K562 (cell line): ENCODE measurements at regions not wholly inside any gene's neighbourhood (a gene's known extent, or its start where the extent isn't known, plus 50 kb on each side); places are given as distances from the start of the nearest gene placed in this dataset.

ENCODE experiments used
- ATAC-seq: fragments of 200-7000 bp; cut with Tn5 transposase; 3 replicates; pipeline ENCODE4 v1.9.1; 2020; ENCODE audit warnings: moderate library complexity
- BruUV-seq: library from RNA; stranded (reverse); fragments of 400-500 nt; replicated peaks from 2 replicates; lab custom pipeline; 2021; lab: Mats Ljungman, UMichigan
- CTCF ChIA-PET: fragments of 300-600 bp; formaldehyde crosslinking; extraction: SDS; loops from one replicate; lab custom pipeline; 2021; ENCODE audit warnings: low intra/inter-chr PET ratio; lab: Yijun Ruan, JAX
- POLR2A ChIA-PET: fragments of 300-600, 350-650 bp; sonication (Branson Sonifier 250); formaldehyde crosslinking; extraction: SDS; loops from one replicate; lab custom pipeline; 2021; ENCODE audit warnings: antibody characterized with exemption, inconsistent platforms; lab: Yijun Ruan, JAX
- DNase-seq, 4 experiments: peaks; one replicate each; pipeline versions ENCODE4 v3.0.0 to v3.0.0-alpha.2; 2011 to 2018; ENCODE audit warnings: low spot score in 3 of 4, mixed read lengths in 3 of 4; ENCODE audit errors: extremely low read depth in 1 of 4
- FAIRE-seq: peaks from 2 replicates; lab custom pipeline; 2011; peaks lifted over from hg19 to GRCh38; lab: Jason Lieb, UNC
- H2AFZ ChIP-seq: 2 replicates; pipeline ENCODE4 v1.6.0; 2011; ENCODE audit warnings: low read depth, low read length, control low read depth, inconsistent platforms
- H3K27ac ChIP-seq: fragments of 200-600 bp; 3 replicates; pipeline ENCODE4 v1.8.0; 2011; ENCODE audit warnings: low read depth, mild to moderate bottlenecking, control low read depth, inconsistent platforms, low read length, moderate library complexity, mixed read lengths; ENCODE audit errors: extremely low read depth
- H3K27me3 ChIP-seq, 2 experiments: fragments of 300-600 bp in 1 of 2; 2 replicates in 1 of 2; 3 replicates in 1 of 2; pipeline versions ENCODE4 v1.6.0 to v1.8.0; 2011; ENCODE audit warnings: inconsistent platforms in 2 of 2, low read length in 2 of 2, mild to moderate bottlenecking in 1 of 2, mixed read lengths in 1 of 2, moderate library complexity in 1 of 2; ENCODE audit not compliant: control insufficient read depth in 2 of 2, insufficient read depth in 2 of 2
- H3K36me3 ChIP-seq: fragments of 300-600 bp; 3 replicates; pipeline ENCODE4 v1.8.0; 2011; ENCODE audit warnings: mild to moderate bottlenecking, low read length, inconsistent platforms; ENCODE audit not compliant: control insufficient read depth, insufficient read depth
- H3K4me1 ChIP-seq, 2 experiments: fragments of 200-600 bp in 1 of 2; replicated peaks in 1 of 2; 2 replicates in 1 of 2; 3 replicates in 1 of 2; pipeline versions ENCODE4 v1.5.1 to v1.8.0; 2011; ENCODE audit warnings: inconsistent platforms in 2 of 2, low read length in 2 of 2, mild to moderate bottlenecking in 1 of 2, mixed read lengths in 1 of 2, moderate library complexity in 1 of 2; ENCODE audit not compliant: control insufficient read depth in 2 of 2, insufficient read depth in 2 of 2
- H3K4me2 ChIP-seq: 2 replicates; pipeline ENCODE4 v1.6.1; 2011; ENCODE audit warnings: low read length, control low read depth, inconsistent platforms, mixed read lengths; ENCODE audit not compliant: insufficient read depth
- H3K4me3 ChIP-seq: fragments of 200-600 bp; sonication (generic), shearing (Covaris generic); 2 replicates; pipeline ENCODE4 v1.5.1; 2016; ENCODE audit warnings: control low read depth, inconsistent platforms
- H3K79me2 ChIP-seq: fragments of 200-600 bp; 3 replicates; pipeline ENCODE4 v1.8.0; 2011; ENCODE audit warnings: low read length, inconsistent platforms; ENCODE audit not compliant: control insufficient read depth, insufficient read depth
- H3K9ac ChIP-seq, 2 experiments: 2 replicates each; pipeline versions ENCODE4 v1.6.0 to v1.6.1; 2011; ENCODE audit warnings: low read depth in 2 of 2, low read length in 2 of 2, control low read depth in 1 of 2, inconsistent platforms in 1 of 2, mild to moderate bottlenecking in 1 of 2, mixed read lengths in 1 of 2; ENCODE audit not compliant: insufficient read depth in 1 of 2
- H3K9me1 ChIP-seq: one replicate; pipeline ENCODE4 v1.6.0; 2011; ENCODE audit warnings: inconsistent platforms, mild to moderate bottlenecking, low read length, moderate library complexity; ENCODE audit not compliant: control insufficient read depth, insufficient read depth
- H3K9me3 ChIP-seq: replicated peaks from 2 replicates; pipeline ENCODE4 v1.5.1; 2011; ENCODE audit warnings: low read depth, low read length, inconsistent platforms; ENCODE audit not compliant: control insufficient read depth, insufficient read depth
- H4K20me1 ChIP-seq: replicated peaks from 2 replicates; pipeline ENCODE4 v1.6.1; 2011; ENCODE audit warnings: low read length, inconsistent platforms, mixed read lengths; ENCODE audit not compliant: control insufficient read depth, insufficient read depth
- BCOR ChIP-seq: fragments of 450-650 bp; IDR thresholded peaks from 2 replicates; pipeline ENCODE4 v1.6.1; 2016
- FOS ChIP-seq: IDR thresholded peaks from 3 replicates; pipeline ENCODE4 v1.6.1; 2011; ENCODE audit not compliant: insufficient read length; ENCODE audit errors: extremely low read depth
- HDAC2 ChIP-seq: fragments of 450-650 bp; IDR thresholded peaks from 2 replicates; pipeline ENCODE4 v1.6.1; 2016; ENCODE audit warnings: mild to moderate bottlenecking
- MEF2D ChIP-seq: conservative IDR thresholded peaks from 2 replicates; pipeline ENCODE4 v1.6.1; 2016; ENCODE audit warnings: low read depth, missing genetic modification characterization, missing compliant biosample characterization
- RBM25 ChIP-seq: fragments of 200-400 bp; formaldehyde crosslinking; IDR thresholded peaks from 2 replicates; pipeline ENCODE4 v1.6.1; 2018; ENCODE audit warnings: low read length, low read depth, moderate library complexity; ENCODE audit not compliant: severe bottlenecking
- RCOR1 ChIP-seq, 2 experiments: IDR thresholded peaks; 2 replicates each; pipeline ENCODE4 v1.6.1; 2012; ENCODE audit warnings: low read depth in 2 of 2, low read length in 2 of 2, borderline replicate concordance in 1 of 2, improper control_type of control experiment in 1 of 2
- SRSF1 ChIP-seq: fragments of 200-400 bp; formaldehyde crosslinking; IDR thresholded peaks from 2 replicates; pipeline ENCODE4 v1.6.1; 2017; ENCODE audit warnings: mild to moderate bottlenecking, low read depth, low read length, moderate library complexity
- WGBS: fragments of 100-300 bp; shearing (Covaris generic); methylation state at CpG from one replicate; pipeline ENCODE4 v1.1.6; 2016; ENCODE audit warnings: low coverage, mixed read lengths; ENCODE audit not compliant: insufficient coverage; ENCODE audit errors: missing lambda C conversion rate; 5-methylcytosine and 5-hydroxymethylcytosine counted together
- in situ Hi-C: fragments of 300-500 bp; cut with MboI; formaldehyde crosslinking; loops from 4 replicates; pipeline ENCODE4 v1.15.0; 2018; ENCODE audit warnings: inconsistent platforms, mixed read lengths
- intact Hi-C: fragments of 100-400 bp; cut with micrococcal nuclease; formaldehyde crosslinking; loops from 2 replicates; pipeline ENCODE4 v1.14.2; 2022
- TF ChIP-seq, protein P1 (sequence below): IDR thresholded peaks from 3 replicates; pipeline ENCODE4 v1.6.1; 2011; ENCODE audit warnings: borderline replicate concordance, mild to moderate bottlenecking; ENCODE audit not compliant: insufficient read length, insufficient read depth

DNA sequence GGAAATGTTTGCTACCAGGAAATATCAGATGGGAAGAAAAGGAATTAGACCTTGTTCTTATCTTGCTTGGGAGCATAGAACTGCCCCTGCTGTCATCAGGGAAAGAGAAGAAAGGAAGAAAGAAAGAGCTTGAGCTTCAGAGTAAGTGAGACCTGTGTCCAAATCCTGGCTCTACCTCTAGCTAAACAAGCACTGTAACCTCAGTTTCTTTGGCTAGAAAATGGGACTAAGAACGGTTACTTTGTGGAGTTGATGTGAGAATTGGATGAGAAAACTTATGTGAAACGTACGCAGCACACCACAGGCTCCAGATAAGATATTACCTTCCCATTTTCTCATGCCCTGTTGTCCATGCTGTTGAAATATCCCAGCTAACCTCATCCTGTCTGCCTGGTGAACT is 57.1 kb upstream of the CREB3L1 start:
- Histone ChIP-seq H3K4me3 (no peak overlapping the region), H3K9me3 (no peaks in the 10 kb centered on the region), H4K20me1 (no peaks in the 10 kb centered on the region), H3K9me1 (no peaks in the 10 kb centered on the region), H3K27ac (peak overlapping the region; percentile 45; the same call in 1 of the 3 replicates), H2AFZ (peak overlapping the region; percentile 98), H3K4me1 (peaks cover 10 to 33% of the 10 kb centered on the region in 2 experiments; a peak in 4 of 5 replicates), H3K36me3 (no peaks in the 10 kb centered on the region), H3K27me3 (no peaks in the 10 kb centered on the region), H3K4me2 (peak overlapping the region; percentile 40), H3K79me2 (no peaks in the 10 kb centered on the region), H3K9ac (peak overlapping the region in 1 of 2 experiments; percentile 39; a peak in 1 of 4 replicates)
- FAIRE-seq (no peak), ATAC-seq (no peak), DNase-seq (no peak)
- BruUV-seq: no TSS peak
- ChIA-PET CTCF (no interaction called here), POLR2A (interaction anchor here (0.6 kb wide), 1 partner anchor 23 kb away, joined by 4 read pairs; no protein-coding TSS in a partner anchor)
- intact Hi-C loops (no loop called here), in situ Hi-C loops (no loop called here)
- 28% methylated on average over 3 of the region's 3 CpGs for WGBS
- TF ChIP-seq RCOR1 (IDR thresholded peaks at IDR 0.05; ENCODE audit: borderline replicate concordance in 1 of 2, low read depth in 2 of 2, low read length in 2 of 2) (0 out of 4 replicates have a peak, but pooled peaks of 1 of the 2 experiments have one; percentile 12), FOS (no peak), HDAC2 (peak; percentile 53; the same call in 1 of the 2 replicates), RBM25 (peak; percentile 72), SRSF1 (no peak), MEF2D (tag) (0 out of 2 replicates have a peak, but pooled peaks have one; percentile 30), BCOR (peak; percentile 65)
- TF ChIP-seq, protein P1, sequence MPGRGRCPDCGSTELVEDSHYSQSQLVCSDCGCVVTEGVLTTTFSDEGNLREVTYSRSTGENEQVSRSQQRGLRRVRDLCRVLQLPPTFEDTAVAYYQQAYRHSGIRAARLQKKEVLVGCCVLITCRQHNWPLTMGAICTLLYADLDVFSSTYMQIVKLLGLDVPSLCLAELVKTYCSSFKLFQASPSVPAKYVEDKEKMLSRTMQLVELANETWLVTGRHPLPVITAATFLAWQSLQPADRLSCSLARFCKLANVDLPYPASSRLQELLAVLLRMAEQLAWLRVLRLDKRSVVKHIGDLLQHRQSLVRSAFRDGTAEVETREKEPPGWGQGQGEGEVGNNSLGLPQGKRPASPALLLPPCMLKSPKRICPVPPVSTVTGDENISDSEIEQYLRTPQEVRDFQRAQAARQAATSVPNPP: no peak
